HG03280 (cell line): ENCODE measurements at regions not wholly inside any gene's neighbourhood (a gene's known extent, or its start where the extent isn't known, plus 50 kb on each side); places are given as distances from the start of the nearest gene placed in this dataset.
"Not testable (repeated sequence)": the region's sequence is repeated elsewhere in the genome, so short reads cannot be mapped to it uniquely, and the experiment has no call there.

Source experiments
- ATAC-seq: cut with Tn5 transposase; IDR thresholded peaks from one replicate; pipeline ENCODE4 v1.9.1; 2021; ENCODE audit warnings: mild to moderate bottlenecking, moderate library complexity; ENCODE audit not compliant: unreplicated experiment

DNA sequence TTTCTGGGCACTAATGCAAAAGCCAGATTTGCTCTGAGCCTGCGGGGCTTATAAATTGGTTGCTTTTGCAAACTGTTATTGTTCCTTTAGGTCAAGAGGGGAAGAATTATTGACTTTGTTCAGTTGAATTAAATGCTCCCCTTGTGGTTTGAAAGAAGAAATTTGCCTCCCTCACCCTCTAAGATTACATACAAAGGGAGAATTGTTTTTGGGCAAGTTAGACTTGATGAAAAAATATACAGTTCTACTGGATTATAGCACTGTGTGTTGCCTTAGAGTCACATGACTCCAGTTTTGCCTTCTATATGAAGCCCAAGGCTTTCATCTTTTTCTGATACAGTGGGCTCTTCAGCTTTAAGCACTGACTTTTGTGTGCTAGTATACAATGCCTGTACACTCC, 1265.8 kb upstream of the LRRTM3 start:
- ATAC-seq = no peak

DNA sequence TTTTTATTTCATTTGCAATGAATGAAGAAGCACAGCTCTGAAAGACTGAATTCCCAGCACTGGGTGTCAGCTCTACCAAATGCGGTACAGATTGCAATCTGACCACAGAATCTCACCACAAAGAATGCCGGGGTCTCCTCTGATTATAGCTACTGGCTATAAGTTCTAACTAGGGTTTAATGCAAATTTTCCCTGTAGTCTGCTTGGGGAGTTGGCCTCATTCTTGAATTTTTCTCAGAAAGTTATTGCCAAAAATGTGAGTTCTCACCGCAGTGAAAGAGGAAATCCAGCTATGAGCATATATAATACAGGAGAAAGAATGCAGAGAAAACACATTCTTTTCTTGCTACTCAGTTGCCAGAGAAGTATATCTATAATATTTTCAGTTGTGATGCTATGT, 1255.7 kb upstream of the LRRTM3 start:
- no peak for ATAC-seq

DNA sequence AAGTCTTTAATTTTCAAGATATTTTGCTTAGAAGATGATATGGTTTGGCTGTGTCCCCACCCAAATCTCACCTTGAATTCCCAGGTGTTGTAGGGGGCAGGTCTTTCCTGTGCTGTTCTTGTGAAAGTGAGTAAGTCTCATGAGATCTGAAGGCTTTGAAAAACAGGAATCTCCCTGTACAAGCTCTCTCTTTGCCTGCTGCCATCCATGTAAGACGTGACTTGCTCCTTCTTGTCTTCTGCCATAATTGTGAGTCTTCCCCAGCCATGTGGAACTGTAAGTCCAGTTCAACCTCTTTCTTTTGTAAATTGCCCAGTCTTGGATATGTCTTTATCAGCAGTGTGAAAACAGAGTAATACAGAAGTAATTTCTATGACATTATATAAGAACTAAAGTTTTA, 1255.2 kb upstream of the LRRTM3 start:
- not testable (repeated sequence) for ATAC-seq

DNA sequence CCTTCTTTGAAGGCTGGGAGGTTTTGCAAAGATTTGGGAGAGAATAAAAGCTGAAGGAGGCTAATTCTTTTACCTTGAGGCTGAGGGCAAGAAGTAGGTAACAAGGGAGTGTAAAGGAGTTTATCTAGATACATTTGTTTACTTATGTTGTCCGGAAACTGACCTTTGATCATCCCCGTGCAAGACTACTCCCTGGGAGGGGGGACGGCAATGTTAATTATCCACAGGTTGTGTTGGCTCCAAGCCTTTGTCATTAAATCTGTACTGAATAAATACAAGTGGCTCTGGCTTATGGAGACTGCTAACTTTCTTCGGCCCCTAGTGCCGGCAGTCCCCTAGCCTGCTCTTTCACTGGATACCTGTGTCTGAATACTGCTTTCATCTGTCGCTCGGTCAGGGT, 1250.6 kb upstream of the LRRTM3 start:
- ATAC-seq = no peak

DNA sequence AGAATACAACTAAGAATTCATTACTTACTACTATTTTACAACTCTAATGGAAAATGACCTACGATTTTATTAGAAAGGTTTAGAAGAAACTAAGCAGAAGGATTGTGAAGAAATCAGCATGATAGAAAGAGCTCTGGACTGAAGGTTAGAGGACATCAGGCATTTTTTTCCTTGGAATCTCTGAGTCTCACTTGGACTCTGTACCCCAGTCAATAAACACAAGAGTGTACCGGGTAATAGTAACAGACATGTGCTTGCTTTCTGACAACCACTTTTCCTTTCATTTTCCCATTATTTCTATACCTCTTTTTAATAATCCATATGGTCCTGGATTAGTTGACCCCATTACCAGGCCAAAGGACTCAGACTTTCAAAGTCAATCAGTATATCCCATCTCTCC, 1240.9 kb upstream of the LRRTM3 start:
- no peak for ATAC-seq

DNA sequence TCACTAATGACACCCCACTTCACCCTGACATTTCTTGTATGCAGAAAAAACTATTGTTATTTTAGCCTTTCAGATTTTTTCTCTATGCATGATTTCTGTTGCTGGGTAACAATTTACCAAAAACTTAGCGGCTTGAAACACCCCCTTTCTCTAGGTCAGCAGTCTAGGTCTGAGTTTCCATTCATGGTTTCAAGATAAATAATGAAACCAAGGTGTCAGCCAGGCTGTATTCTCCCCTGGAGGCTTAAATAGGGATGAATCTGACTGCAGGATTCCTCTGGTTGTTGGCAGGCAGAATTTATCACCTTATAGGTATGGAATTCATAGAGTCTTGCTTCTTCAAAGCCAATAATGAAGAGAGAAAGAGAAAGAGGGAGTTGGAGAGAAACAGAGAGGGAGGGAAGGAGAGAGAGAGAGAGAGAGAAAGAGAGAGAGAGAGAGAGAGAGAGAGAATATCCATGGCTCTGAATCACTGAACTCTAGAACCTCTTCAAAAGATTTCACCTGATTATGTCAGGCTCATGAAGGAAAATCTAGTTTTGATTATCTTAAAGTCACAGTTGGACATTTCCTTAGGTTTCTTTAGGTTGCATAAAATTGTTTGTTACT, 1224.6 kb upstream of the LRRTM3 start:
- no peak for ATAC-seq

DNA sequence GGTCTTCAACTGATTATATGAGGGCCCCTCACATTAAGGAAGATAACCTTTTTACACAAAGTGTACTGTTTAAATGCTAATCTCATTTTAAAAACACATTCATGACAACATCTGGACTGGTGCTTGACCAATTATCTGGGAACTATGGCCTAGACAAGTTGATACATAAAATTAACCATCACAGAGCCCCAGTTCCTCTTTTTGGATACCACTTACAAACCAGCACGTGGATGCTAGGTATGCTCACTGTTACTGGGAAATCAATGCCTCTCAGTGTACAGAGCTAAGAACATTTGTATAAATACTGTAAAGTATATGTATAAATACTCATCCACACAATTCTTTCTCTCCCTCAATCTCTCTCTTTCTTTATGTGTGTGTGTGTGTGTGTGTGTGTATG, 1217.8 kb upstream of the LRRTM3 start:
- no peak for ATAC-seq

DNA sequence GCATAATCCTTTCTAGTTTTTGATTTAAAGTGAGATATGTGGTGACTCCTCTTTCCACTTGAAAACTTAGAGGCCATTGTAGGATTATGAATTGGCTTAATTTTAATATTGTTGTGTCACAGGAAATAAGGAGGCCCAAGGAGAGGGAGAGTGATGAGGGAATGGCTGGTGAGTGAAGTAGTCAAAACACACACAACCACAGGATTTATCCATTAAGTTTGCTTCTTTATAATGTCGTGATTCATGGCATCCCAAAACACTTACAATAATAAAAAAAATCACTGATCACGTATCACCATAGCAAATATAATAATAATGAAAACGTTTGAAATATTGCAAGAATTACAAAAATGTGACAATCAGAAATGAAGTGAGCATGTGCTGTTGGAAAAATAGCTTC, 1215.5 kb upstream of the LRRTM3 start:
- ATAC-seq = no peak

DNA sequence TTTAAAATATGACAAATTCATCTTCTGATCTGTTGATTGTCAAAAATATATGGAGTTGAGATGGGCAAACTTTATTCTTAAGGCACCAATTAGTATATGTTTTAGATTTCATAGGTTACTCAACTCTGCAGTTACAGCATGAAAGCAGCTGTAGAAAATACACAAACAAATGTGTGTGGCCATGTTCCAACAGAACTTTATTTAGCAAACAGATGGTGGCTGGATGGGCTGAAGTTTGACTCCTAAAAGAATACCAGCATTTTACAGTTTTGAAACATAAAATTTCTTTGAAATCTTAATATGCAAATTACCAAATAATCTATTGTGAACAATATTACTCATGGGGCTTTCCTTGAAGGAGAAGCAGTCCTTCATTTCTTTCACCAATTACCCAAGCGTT, 1206.0 kb upstream of the LRRTM3 start:
- no peak for ATAC-seq

DNA sequence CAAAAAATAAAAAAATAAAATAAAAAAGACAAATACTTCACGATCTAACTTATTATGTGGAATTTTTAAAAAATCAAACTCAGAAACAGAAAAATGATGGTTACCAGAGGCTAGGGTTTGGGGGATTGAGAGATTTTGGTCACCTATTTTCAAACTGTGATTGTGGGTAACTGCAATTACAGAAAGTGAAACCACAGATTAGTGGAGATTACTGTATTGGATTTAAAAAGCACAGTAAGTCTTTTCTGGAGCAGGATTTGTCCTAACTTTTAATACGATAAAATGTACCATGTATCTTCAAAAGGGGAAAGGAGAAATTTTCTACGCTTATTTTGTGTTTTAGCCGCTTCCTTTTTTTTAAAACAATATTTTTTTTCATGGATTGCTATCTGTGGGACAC, 1204.9 kb upstream of the LRRTM3 start:
- ATAC-seq = no peak

DNA sequence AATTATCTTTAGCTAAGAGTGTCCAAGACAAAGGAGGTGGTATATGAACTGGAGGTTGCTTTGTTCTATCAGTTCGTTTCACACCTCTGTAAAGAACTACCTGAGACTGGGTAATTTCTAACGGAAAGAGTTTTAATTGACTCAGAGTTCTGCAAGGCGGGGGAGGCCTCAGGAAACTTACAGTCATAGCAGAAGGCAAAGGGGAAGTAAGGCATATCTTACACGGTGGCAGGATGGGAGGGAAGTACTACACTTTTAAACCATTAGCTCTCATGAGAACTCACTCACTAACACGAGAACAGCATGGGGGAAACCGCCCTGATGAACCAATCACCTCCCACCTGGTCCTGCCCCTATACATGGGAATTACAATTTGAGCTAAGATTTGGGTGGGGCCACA, 1202.3 kb upstream of the LRRTM3 start:
- ATAC-seq = no peak

DNA sequence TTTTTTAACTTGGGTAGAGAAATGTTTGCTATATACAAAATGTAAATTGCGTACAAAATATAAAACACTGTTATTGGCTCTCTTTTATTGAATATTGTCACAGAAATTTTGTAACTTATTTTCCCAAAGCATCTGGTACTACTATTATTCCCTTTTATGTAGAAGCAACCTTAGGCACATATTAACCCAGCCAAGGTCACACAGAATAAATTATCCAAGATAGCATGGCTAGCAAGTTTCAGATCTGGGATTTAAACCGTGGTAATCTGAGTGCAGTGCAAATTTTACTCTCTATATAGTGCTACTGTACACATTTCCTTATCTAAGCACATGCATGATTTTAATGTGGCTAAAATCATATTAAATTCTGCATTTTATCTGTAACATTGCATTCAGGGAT, 1190.5 kb upstream of the LRRTM3 start:
- ATAC-seq = no peak

DNA sequence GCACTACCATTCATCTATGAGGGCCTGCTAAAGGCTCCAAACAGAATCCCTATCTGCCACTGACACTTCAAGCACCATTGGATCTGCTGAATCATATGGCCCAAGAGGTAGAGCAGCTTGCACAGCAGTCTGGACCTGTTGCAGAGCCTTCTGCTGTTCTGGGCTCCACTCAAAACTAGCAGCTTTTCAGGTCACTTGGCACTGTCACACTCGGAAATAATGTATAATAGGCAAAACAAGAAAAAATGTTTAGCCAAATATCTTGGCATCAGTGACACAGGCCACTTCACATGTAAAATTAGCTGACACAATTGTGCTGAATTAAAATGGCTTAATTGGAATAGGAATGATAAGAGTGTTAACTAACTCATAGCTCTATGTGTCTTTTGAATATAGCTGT, 1182.9 kb upstream of the LRRTM3 start:
- no peak for ATAC-seq

DNA sequence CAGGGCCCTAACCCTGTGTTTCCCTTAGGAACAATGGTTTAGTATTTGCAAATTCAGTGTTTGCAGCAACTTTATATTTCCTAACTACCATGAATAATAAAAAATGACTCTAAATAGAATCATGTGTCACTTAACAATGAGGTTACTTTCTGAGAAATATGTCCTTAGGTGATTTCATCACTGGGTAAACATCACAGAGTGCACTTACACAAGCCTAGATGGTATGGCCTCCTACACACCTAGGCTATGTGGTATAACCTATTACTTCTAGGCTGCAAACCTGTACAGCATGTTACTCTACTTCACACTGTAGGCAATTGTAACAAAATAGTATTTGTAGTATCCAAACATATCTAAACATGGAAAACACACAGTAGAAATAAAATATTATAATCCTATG, 1174.6 kb upstream of the LRRTM3 start:
- no peak for ATAC-seq

DNA sequence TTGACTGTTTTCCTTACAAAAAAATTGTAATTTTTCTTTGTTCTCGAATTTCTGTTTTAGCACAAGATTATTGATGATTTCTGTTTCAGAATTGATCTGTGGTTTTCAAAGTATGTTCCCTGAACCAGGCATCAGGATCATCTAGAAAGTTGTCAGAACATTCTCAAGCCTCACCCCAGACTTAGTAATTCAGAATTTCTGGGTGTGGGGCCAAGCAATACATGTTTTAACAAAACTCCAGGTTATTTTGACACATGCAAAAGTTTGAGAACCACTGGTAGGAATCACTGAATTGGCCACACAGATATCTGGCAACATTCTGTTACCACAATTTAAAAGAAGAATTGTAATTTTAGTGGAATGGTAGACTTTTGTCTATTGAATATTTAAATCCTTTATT, 1173.9 kb upstream of the LRRTM3 start:
- no peak for ATAC-seq

DNA sequence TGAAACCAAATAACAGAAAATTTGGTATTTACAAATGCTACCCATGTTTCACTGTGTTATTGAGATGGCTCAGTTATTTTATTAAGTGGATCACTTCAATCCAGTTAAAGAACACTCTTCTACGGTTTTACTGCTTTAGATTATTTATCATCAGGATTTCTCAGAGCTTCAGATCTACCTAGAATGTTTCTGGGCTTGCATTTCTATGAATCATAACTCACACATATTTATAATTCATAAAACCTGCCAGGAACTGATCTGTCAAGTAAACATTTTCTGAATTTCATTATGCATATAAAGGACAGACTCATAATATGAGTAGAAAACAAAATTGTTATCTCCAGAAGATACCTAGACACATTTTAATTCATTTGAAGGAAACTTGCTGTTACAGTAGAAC, 1172.3 kb upstream of the LRRTM3 start:
- no peak for ATAC-seq

DNA sequence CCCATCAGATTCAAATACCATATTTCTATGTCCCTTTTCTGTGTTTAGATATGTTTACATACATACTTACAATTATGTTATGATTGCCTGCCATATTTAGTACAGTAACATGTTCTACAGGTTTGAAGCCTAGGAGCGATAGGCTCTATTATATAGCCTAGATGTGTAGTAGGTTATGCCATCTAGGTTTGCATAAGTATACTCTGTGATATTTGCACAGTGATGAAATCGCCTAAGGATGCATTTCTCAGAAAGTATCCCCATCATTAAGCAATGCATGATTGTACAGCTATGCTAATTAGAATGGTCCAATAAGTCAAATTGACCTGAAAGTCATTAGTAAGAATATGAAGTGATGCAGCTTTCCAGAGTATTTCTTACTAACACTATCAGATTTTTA, 1171.7 kb upstream of the LRRTM3 start:
- ATAC-seq = no peak

DNA sequence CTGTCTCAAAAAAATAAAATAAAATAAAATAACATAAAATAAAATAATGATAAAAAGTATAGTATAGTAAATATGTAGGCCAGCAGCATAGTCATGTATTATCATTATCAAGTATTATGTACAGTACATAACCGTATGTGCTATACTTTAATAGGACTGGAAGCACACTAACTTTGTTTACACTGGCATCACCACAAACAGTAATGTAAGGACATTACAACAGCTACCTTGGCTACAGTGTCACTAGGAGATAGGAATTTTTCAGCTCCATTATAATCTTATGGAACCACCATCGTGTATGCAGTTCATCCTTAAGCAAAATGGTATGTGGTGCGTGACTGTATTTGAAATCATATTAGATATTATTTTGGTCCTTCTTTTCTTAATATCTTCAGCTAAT, 1163.5 kb upstream of the LRRTM3 start:
- no peak for ATAC-seq

DNA sequence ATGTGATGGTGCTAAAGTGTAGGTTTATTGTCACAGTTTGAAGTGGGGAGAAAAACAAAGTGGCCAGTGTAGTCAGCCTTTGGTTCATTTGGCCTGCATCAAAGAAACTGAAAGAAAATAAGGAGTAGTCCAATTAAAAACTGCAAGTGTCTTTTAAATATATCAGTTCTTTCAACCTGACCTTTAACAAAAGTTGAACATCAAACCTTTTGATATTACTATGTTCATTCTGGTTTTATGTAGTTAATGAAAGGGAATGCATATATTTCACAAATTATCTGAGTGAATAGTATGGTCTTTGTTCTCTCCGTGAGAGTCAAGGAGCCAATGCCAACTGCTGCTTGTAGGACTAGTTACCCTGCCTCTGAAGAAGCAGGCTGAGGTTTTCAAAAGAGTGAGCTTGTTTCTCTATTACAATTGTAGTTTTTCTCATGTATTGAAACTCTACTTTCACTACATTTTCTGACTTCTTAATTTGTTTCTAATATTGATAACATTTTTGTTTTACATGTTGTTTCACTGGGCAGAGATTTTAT, 1160.8 kb upstream of the LRRTM3 start:
- no peak for ATAC-seq

DNA sequence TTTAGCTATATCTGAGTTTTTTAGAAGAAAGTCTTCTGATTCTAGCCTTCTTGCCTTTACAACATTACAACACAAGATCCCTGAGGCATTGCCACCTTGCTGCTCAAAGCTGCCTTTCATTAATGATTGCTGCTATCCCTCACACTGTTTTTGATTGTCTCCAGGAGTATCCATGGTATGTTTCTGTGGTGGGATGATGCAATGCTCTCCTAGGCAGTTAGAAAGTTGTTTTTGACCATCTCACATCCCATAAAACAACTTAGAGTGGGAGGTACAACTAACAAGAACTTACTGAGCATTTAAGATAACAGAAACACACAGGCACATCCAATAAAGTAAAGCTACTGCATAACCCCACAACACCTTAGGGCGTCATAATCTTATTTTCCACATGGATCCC, 1156.0 kb upstream of the LRRTM3 start:
- ATAC-seq = no peak

DNA sequence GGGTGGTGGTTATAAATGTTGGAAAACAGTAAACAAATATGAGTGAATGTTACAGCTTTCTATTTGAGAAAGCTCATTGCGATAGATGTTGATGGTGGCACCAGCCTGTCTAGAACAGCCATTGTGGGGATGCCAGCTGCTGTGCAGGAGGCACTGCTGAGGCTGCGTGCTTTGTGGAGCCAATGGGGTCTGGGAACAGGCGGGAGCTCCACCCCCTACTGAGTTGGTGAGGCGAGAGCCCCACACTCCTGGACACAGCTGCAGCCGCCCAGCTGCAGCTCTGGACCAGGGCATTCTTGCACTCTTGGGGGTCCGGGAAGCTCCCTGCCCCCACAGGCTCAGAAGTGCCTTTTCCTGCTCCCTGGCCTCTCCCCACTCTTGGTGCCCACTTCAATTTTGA, 1147.1 kb upstream of the LRRTM3 start:
- ATAC-seq = no peak

DNA sequence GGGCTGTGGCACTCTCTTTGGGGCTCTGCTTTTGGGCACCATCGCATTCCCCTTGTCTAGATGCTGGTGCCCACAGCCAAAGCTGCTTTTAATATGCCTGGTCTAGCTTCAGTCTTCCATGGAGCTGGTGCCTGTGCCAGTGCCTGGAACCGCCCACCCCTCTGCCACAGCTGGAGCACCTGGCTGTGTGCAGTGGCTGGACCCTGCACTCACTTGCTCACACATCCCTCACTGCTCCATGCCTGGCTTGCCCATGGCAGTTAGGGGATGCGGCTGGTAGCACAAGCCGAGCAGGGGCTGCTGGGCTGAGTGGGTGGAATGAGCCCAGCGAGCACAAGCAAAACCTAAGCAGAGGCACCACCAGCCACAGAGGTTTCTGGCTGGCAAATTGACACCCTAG, 1145.9 kb upstream of the LRRTM3 start:
- ATAC-seq = no peak

DNA sequence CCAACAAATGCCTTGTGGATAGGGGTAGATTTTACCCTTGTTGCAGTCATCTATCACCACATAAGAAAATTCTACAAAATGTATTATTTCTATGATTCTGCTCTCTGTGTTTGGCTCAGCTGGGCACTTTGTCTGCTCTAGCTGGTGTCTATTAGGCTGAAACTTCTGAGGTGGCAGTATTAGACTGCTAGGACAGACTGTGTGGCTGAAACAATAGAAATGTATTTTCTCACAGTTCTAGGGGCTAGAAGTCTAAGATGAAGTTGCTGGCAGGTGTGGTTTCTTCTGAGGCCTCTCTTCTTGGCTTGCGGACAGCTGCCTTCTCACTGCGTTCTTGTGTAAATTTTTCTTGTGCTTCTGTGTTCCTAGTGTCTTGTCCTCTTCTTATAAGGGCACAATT, 1139.6 kb upstream of the LRRTM3 start:
- ATAC-seq = no peak
